Loucy (cell line): ENCODE measurements at regions not wholly inside any gene's neighbourhood (a gene's known extent, or its start where the extent isn't known, plus 50 kb on each side); places are given as distances from the start of the nearest gene placed in this dataset.

Experiments used
- H2AFZ ChIP-seq: fragments of 200-600 bp; sonication (generic); 2 replicates; pipeline ENCODE4 v1.6.0; 2016; ENCODE audit warnings: antibody characterized with exemption, mild to moderate bottlenecking, low read length, moderate library complexity
- H3F3A ChIP-seq: fragments of 200-600 bp; 2 replicates; pipeline ENCODE4 v1.6.0; 2016; ENCODE audit warnings: antibody characterized with exemption, low read depth, mild to moderate bottlenecking
- H3K27me3 ChIP-seq: fragments of 200-600 bp; sonication (generic); 2 replicates; pipeline ENCODE4 v1.6.1; 2014; ENCODE audit warnings: low read length, mild to moderate bottlenecking; ENCODE audit not compliant: insufficient read depth, poor library complexity, severe bottlenecking
- H3K36me3 ChIP-seq: fragments of 200-600 bp; sonication (generic); 2 replicates; pipeline ENCODE4 v1.6.1; 2016; ENCODE audit warnings: low read length; ENCODE audit not compliant: insufficient read depth
- H3K4me1 ChIP-seq: fragments of 200-600 bp; sonication (generic); 2 replicates; pipeline ENCODE4 v1.5.1; 2014; ENCODE audit warnings: low read length, mild to moderate bottlenecking; ENCODE audit not compliant: insufficient read depth, poor library complexity, severe bottlenecking
- H3K4me2 ChIP-seq: fragments of 200-600 bp; sonication (generic); 2 replicates; pipeline ENCODE4 v1.6.0; 2014; ENCODE audit warnings: antibody characterized with exemption, low read length, low read depth, mild to moderate bottlenecking; ENCODE audit not compliant: poor library complexity, severe bottlenecking
- H3K4me3 ChIP-seq: fragments of 200-600 bp; sonication (generic); 2 replicates; pipeline ENCODE4 v1.5.1; 2014; ENCODE audit warnings: low read length, mild to moderate bottlenecking, mixed read lengths; ENCODE audit not compliant: poor library complexity, severe bottlenecking
- H3K79me2 ChIP-seq: fragments of 200-600 bp; sonication (generic); 2 replicates; pipeline ENCODE4 v1.6.1; 2014; ENCODE audit warnings: low read length; ENCODE audit not compliant: insufficient read depth
- H3K9ac ChIP-seq: fragments of 200-600 bp; sonication (generic); 2 replicates; pipeline ENCODE4 v1.6.0; 2014; ENCODE audit warnings: mild to moderate bottlenecking, low read depth, low read length, moderate library complexity; ENCODE audit not compliant: poor library complexity, severe bottlenecking
- H3K9me2 ChIP-seq: fragments of 200-600 bp; sonication (generic); replicated peaks from 2 replicates; pipeline ENCODE4 v1.6.1; 2016; ENCODE audit warnings: low read depth, low read length, mixed read lengths
- H3K9me3 ChIP-seq: fragments of 200-600 bp; sonication (generic); 2 replicates; pipeline ENCODE4 v1.6.1; 2014; ENCODE audit warnings: mild to moderate bottlenecking, antibody characterized with exemption, low read length, low read depth; ENCODE audit not compliant: insufficient read depth
- H4K20me1 ChIP-seq: fragments of 200-600 bp; sonication (generic); 2 replicates; pipeline ENCODE4 v1.6.0; 2014; ENCODE audit warnings: antibody characterized with exemption, low read length, mild to moderate bottlenecking; ENCODE audit not compliant: insufficient read depth, poor library complexity, severe bottlenecking
- CTCF ChIP-seq: fragments of 200-600 bp; sonication (generic); conservative IDR thresholded peaks from 2 replicates; pipeline ENCODE4 v1.5.1; 2014; ENCODE audit warnings: mild to moderate bottlenecking, antibody characterized with exemption, low read length
- EZH2phosphoT487 ChIP-seq: fragments of 200-600 bp; IDR thresholded peaks from 2 replicates; pipeline ENCODE4 v1.6.1; 2018; ENCODE audit warnings: antibody characterized with exemption, mild to moderate bottlenecking, moderate library complexity, borderline replicate concordance

DNA sequence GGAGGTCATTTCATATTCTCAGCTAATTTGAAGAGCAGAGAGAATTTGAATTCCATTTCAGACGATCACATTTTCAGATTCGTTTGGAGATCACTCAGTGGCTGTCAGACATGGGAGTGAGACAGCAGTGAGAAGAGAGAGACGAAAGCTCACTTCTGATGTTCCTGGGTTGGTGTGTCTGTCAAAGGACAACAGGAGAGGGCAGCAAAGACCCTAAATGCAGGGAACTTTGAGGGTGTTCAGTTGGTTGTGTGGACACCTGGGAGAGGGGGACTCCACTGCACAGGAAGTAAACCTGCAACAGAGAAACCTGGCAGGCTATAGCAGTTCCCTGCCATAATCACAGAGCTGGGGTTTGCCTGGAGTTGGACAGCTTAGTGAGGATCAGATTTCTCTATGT is 675.1 kb downstream of the SQOR start:
- Histone ChIP-seq H3K4me3 (no peak overlapping the region), H3K4me1 (no peaks in the 10 kb centered on the region), H3F3A (no peaks in the 10 kb centered on the region), H3K4me2 (no peak overlapping the region), H3K9me2 (no peaks in the 10 kb centered on the region), H2AFZ (no peak overlapping the region), H3K9ac (no peak overlapping the region), H3K36me3 (no peaks in the 10 kb centered on the region), H4K20me1 (no peaks in the 10 kb centered on the region), H3K79me2 (no peaks in the 10 kb centered on the region), H3K27me3 (no peaks in the 10 kb centered on the region), H3K9me3 (no peaks in the 10 kb centered on the region)
- TF ChIP-seq CTCF: no peak
- TF ChIP-seq EZH2phosphoT487: no peak

DNA sequence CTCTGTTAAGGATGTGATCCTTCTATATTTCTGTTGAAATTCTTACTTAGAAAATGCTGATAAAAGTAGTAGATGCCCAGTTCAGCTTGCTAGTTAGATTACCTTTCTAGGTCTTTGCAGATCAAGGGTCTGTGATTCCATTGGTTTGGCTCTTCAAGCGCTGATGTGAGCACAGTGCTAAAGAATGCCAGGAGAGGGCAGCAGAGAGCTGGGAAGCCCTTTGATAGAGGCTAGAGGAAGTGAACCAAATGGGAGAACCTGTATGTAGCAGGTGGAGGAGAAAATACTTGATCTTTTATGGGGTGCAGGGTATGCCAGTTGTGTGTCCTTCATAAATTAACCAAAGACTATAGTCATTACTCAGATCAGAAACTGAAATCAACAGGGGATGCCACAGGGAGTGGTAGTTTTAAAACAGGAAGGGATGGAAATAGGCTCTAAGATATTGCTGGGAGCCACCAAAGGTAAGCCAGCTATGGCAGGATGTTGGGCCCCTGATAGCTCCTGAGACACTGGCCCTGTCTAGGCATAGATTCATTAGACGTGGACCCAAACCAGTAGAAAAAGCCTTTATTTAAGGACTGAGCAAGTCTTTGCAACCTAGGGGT is 677.4 kb downstream of the SQOR start:
- TF ChIP-seq CTCF: peak; percentile 96
- TF ChIP-seq EZH2phosphoT487: no peak
- Histone ChIP-seq H3K4me2 (no peak overlapping the region), H3F3A (no peaks in the 10 kb centered on the region), H4K20me1 (no peaks in the 10 kb centered on the region), H3K79me2 (no peaks in the 10 kb centered on the region), H2AFZ (0 out of 2 replicates have a peak overlapping the region, but pooled peaks have one; percentile 7), H3K9ac (no peak overlapping the region), H3K36me3 (no peaks in the 10 kb centered on the region), H3K27me3 (no peaks in the 10 kb centered on the region), H3K9me3 (no peaks in the 10 kb centered on the region), H3K4me1 (no peaks in the 10 kb centered on the region), H3K4me3 (no peak overlapping the region), H3K9me2 (no peaks in the 10 kb centered on the region)

DNA sequence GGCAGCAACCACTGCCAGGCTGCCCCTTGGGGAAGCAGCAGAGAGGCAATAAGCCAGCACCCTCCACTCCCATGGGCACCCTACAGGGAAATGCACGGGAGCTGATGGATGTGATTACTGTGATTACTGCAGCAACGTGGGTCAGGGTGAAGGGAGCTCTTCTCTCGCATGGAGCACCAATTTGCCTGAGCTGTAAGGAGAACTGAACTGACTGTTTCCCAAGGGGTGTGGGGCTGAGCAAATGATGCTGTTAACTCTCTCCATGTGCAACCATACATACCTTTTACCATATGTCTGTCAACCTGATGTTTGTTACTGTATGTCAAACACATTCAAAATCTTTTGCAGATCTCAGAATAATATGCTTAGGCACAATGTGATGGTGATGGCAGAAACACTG is 680.6 kb downstream of the SQOR start:
- no peaks in the 10 kb centered on the region for H3K27me3 ChIP-seq
- H3K4me2 ChIP-seq: no peak overlapping the region
- H4K20me1 ChIP-seq: no peaks in the 10 kb centered on the region
- H3K36me3 ChIP-seq: no peaks in the 10 kb centered on the region
- H3K4me3 ChIP-seq: no peak overlapping the region
- H2AFZ ChIP-seq: no peak overlapping the region
- no peaks in the 10 kb centered on the region for H3F3A ChIP-seq
- H3K9me2 ChIP-seq: no peaks in the 10 kb centered on the region
- H3K4me1 ChIP-seq: no peaks in the 10 kb centered on the region
- H3K9ac ChIP-seq: no peak overlapping the region
- no peaks in the 10 kb centered on the region for H3K9me3 ChIP-seq
- no peaks in the 10 kb centered on the region for H3K79me2 ChIP-seq
- TF ChIP-seq CTCF (no peak), EZH2phosphoT487 (no peak)
